ENCODE measurements at regions not wholly inside any gene's neighbourhood (a gene's known extent, or its start where the extent isn't known, plus 50 kb on each side); places are given as distances from the start of the nearest gene placed in this dataset.

- TF ChIP-seq CTCF (conservative IDR thresholded peaks at IDR 0.05; ENCODE audit: low read depth, low read length) (no peak), USF2 (IDR thresholded peaks at IDR 0.05; ENCODE audit: low read depth, low read length) (no peak), CEBPB (IDR thresholded peaks at IDR 0.05; ENCODE audit: low read depth, low read length) (no peak), RCOR1 (IDR thresholded peaks at IDR 0.05; ENCODE audit: insufficient replicate concordance, low read length) (no peak), ELK1 (IDR thresholded peaks at IDR 0.05; ENCODE audit: borderline replicate concordance, low read depth, low read length) (no peak), FOS (IDR thresholded peaks at IDR 0.05; ENCODE audit: low read depth, low read length) (no peak), POLR2A (IDR thresholded peaks at IDR 0.05; ENCODE audit: low read depth, low read length) (no peak), RFX5 (IDR thresholded peaks at IDR 0.05; ENCODE audit: low read depth, low read length) (no peak), MAZ (IDR thresholded peaks at IDR 0.05; ENCODE audit: borderline replicate concordance, low read depth, low read length) (no peak)
These were observed 131.7 kb downstream of the BCL2L11 start for GRCh38 chr2:111252436-111252835.
